IMR-90 (cell line): ENCODE measurements at regions not wholly inside any gene's neighbourhood (a gene's known extent, or its start where the extent isn't known, plus 50 kb on each side); places are given as distances from the start of the nearest gene placed in this dataset.

Experiments
- ATAC-seq: fragments of 200-7000 bp; cut with Tn5 transposase; 2 replicates; pipeline ENCODE4 v1.9.1; 2020; ENCODE audit warnings: low read depth, mild to moderate bottlenecking, moderate library complexity
- BruUV-seq: library from RNA; stranded (reverse); fragments of 400-500 nt; replicated peaks from 2 replicates; lab custom pipeline; 2021; lab: Mats Ljungman, UMichigan
- CTCF ChIA-PET: fragments of 300-600 bp; formaldehyde crosslinking; extraction: SDS; loops from one replicate; lab custom pipeline; 2021; ENCODE audit warnings: antibody characterized with exemption; lab: Yijun Ruan, JAX
- POLR2A ChIA-PET: fragments of 300-600 bp; sonication (Branson Sonifier 250); formaldehyde crosslinking; loops from one replicate; lab custom pipeline; 2022; ENCODE audit warnings: antibody characterized with exemption; ENCODE audit not compliant: unreplicated experiment; lab: Charles Lee
- DNase-seq: peaks from one replicate; pipeline ENCODE4 v3.0.0; 2013
- H2AFZ ChIP-seq: replicated peaks from 2 replicates; pipeline ENCODE3; 2013; ENCODE audit warnings: low read length, mild to moderate bottlenecking; ENCODE audit not compliant: poor library complexity
- H2AK5ac ChIP-seq: 2 replicates; pipeline ENCODE4 v1.6.1; 2013; ENCODE audit warnings: low read depth, low read length, inconsistent platforms
- H2AK9ac ChIP-seq: replicated peaks from 2 replicates; pipeline ENCODE3; 2013; ENCODE audit warnings: mild to moderate bottlenecking, low read depth, low read length, moderate library complexity; ENCODE audit not compliant: poor library complexity
- H2BK120ac ChIP-seq: 2 replicates; pipeline ENCODE4 v1.6.1; 2013; ENCODE audit warnings: low read depth, low read length, inconsistent platforms
- H2BK15ac ChIP-seq: 3 replicates; pipeline ENCODE4 v1.6.1; 2013; ENCODE audit warnings: low read depth, low read length, inconsistent platforms
- H2BK20ac ChIP-seq: 2 replicates; pipeline ENCODE4 v1.6.1; 2013; ENCODE audit warnings: low read depth, mild to moderate bottlenecking, inconsistent platforms, low read length, moderate library complexity
- H2BK5ac ChIP-seq: 2 replicates; pipeline ENCODE4 v1.6.1; 2013; ENCODE audit warnings: mild to moderate bottlenecking, low read depth, low read length, inconsistent platforms; ENCODE audit not compliant: poor library complexity, severe bottlenecking
- H3K14ac ChIP-seq: replicated peaks from 2 replicates; pipeline ENCODE4 v1.6.1; 2013; ENCODE audit warnings: low read depth, low read length, inconsistent platforms
- H3K18ac ChIP-seq: 2 replicates; pipeline ENCODE4 v1.6.1; 2013; ENCODE audit warnings: low read depth, low read length, control low read depth
- H3K23ac ChIP-seq: 2 replicates; pipeline ENCODE4 v1.6.1; 2013; ENCODE audit warnings: low read depth, low read length, inconsistent platforms
- H3K27ac ChIP-seq: 2 replicates; pipeline ENCODE4 v1.5.1; 2013; ENCODE audit warnings: mild to moderate bottlenecking, control low read depth, low read length; ENCODE audit not compliant: insufficient read depth
- H3K27me3 ChIP-seq: 2 replicates; pipeline ENCODE4 v1.6.1; 2013; ENCODE audit warnings: low read length; ENCODE audit not compliant: control insufficient read depth, insufficient read depth
- H3K36me3 ChIP-seq: 2 replicates; pipeline ENCODE4 v1.6.1; 2013; ENCODE audit warnings: low read length, mixed read lengths; ENCODE audit not compliant: control insufficient read depth, insufficient read depth
- H3K4ac ChIP-seq: 2 replicates; pipeline ENCODE4 v1.6.1; 2013; ENCODE audit warnings: low read depth, low read length, inconsistent platforms
- H3K4me1 ChIP-seq: 2 replicates; pipeline ENCODE4 v1.6.1; 2013; ENCODE audit warnings: low read length, mixed read lengths; ENCODE audit not compliant: control insufficient read depth, insufficient read depth
- H3K4me2 ChIP-seq: 2 replicates; pipeline ENCODE4 v1.6.1; 2013; ENCODE audit warnings: low read depth, mild to moderate bottlenecking, control low read depth, low read length, moderate library complexity
- H3K4me3 ChIP-seq: 2 replicates; pipeline ENCODE4 v1.5.1; 2013; ENCODE audit warnings: low read depth, mild to moderate bottlenecking, control low read depth, low read length, moderate library complexity; ENCODE audit not compliant: insufficient read depth
- H3K56ac ChIP-seq: 2 replicates; pipeline ENCODE4 v1.6.1; 2013; ENCODE audit warnings: low read length, inconsistent platforms; ENCODE audit not compliant: insufficient read depth; ENCODE audit errors: extremely low read depth
- H3K79me1 ChIP-seq, 2 experiments: 2 replicates each; pipeline ENCODE4 v1.6.1; 2013; ENCODE audit warnings: low read length in 2 of 2, inconsistent platforms in 1 of 2, low read depth in 1 of 2
- H3K9ac ChIP-seq: 2 replicates; pipeline ENCODE4 v1.6.1; 2013; ENCODE audit warnings: low read depth, low read length, control low read depth
- H3K9me1 ChIP-seq: 2 replicates; pipeline ENCODE4 v1.6.1; 2013; ENCODE audit warnings: low read length, inconsistent platforms; ENCODE audit not compliant: insufficient read depth
- H3K9me3 ChIP-seq: 2 replicates; pipeline ENCODE4 v1.6.1; 2013; ENCODE audit warnings: low read length; ENCODE audit not compliant: control insufficient read depth, insufficient read depth
- H4K20me1 ChIP-seq: 2 replicates; pipeline ENCODE4 v1.6.1; 2013; ENCODE audit warnings: low read length, inconsistent platforms; ENCODE audit not compliant: insufficient read depth
- H4K5ac ChIP-seq: 2 replicates; pipeline ENCODE4 v1.6.1; 2013; ENCODE audit warnings: mild to moderate bottlenecking, low read depth, low read length, control low read depth
- H4K8ac ChIP-seq, 2 experiments: 2 replicates each; pipeline ENCODE4 v1.6.1; 2013; ENCODE audit warnings: low read depth in 2 of 2, low read length in 2 of 2, control low read depth in 1 of 2, inconsistent platforms in 1 of 2
- H4K91ac ChIP-seq: 2 replicates; pipeline ENCODE4 v1.6.1; 2013; ENCODE audit warnings: low read depth, low read length, inconsistent platforms; ENCODE audit not compliant: insufficient read depth
- FOS ChIP-seq: fragments of 150-350 bp; IDR thresholded peaks from 2 replicates; pipeline ENCODE4 v1.6.1; 2016; ENCODE audit warnings: low read depth, low read length
- MAFK ChIP-seq: IDR thresholded peaks from 2 replicates; pipeline ENCODE4 v1.6.1; 2012; ENCODE audit warnings: low read depth, low read length, improper control_type of control experiment
- MAZ ChIP-seq: IDR thresholded peaks from 2 replicates; pipeline ENCODE4 v1.6.1; 2012; ENCODE audit warnings: low read depth, mild to moderate bottlenecking, low read length, improper control_type of control experiment, moderate library complexity, borderline replicate concordance
- MXI1 ChIP-seq: IDR thresholded peaks from 2 replicates; pipeline ENCODE4 v1.6.1; 2012; ENCODE audit warnings: low read depth, mild to moderate bottlenecking, low read length, moderate library complexity, borderline replicate concordance
- POLR2A ChIP-seq: IDR thresholded peaks from 2 replicates; pipeline ENCODE4 v1.6.1; 2012; ENCODE audit warnings: mild to moderate bottlenecking, low read depth, low read length
- RCOR1 ChIP-seq: IDR thresholded peaks from 2 replicates; pipeline ENCODE4 v1.6.1; 2012; ENCODE audit warnings: mild to moderate bottlenecking, low read length, improper control_type of control experiment; ENCODE audit not compliant: insufficient replicate concordance
- SMC3 ChIP-seq: fragments of 150-350 bp; IDR thresholded peaks from 2 replicates; pipeline ENCODE4 v1.6.1; 2016; ENCODE audit warnings: low read depth, mild to moderate bottlenecking, antibody characterized with exemption, low read length, moderate library complexity
- dilution Hi-C: fragments of 300-500 bp; cut with HindIII; formaldehyde crosslinking; loops from one replicate; pipeline ENCODE4 v1.14.3; 2018; ENCODE audit warnings: low sequenced_read_pairs; ENCODE audit not compliant: unreplicated experiment
- in situ Hi-C: fragments of 300-500 bp; cut with MboI; formaldehyde crosslinking; loops from 3 replicates; pipeline ENCODE4 v1.14.3; 2019; ENCODE audit warnings: low sequenced_read_pairs, inconsistent platforms, mixed read lengths
- intact Hi-C: fragments of 100-400 bp; cut with micrococcal nuclease; formaldehyde crosslinking; loops from 2 replicates; pipeline ENCODE4 v1.10.0; 2022
- TF ChIP-seq, protein P1 (sequence below): fragments of 150-350 bp; IDR thresholded peaks from 2 replicates; pipeline ENCODE4 v1.6.1; 2016; ENCODE audit warnings: low read depth, mild to moderate bottlenecking, low read length, moderate library complexity, borderline replicate concordance

DNA sequence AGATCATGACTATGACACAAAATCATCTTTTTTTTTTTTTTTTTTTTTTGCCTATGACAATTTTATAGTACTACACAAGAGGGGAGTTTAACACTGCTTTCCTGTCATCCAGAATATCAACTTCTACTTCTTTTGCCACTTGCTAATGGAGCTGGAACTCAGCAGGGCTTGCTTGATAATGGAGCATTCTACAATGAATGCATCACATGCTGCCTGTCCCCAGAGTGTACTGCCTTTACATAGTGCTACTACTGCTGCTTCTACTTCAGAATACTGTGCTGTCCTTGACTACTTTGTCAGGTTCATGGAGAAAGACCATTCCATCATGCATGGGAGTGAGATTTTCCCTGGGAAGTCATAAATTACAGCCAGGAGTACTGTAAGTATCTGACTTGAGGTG, 338.6 kb upstream of the SEMA3A start:
- H2AK9ac ChIP-seq = no peak overlapping the region
- in situ Hi-C loops = no loop called here
- DNase-seq (no peak), ATAC-seq (no peak)
- ChIA-PET CTCF (no interaction called here), POLR2A (no interaction called here)
- no TSS peak for BruUV-seq
- intact Hi-C loops = no loop called here
- TF ChIP-seq MAZ (no peak), FOS (no peak), MAFK (no peak), POLR2A (no peak), MXI1 (no peak), SMC3 (no peak), RCOR1 (no peak)
- TF ChIP-seq, protein P1, sequence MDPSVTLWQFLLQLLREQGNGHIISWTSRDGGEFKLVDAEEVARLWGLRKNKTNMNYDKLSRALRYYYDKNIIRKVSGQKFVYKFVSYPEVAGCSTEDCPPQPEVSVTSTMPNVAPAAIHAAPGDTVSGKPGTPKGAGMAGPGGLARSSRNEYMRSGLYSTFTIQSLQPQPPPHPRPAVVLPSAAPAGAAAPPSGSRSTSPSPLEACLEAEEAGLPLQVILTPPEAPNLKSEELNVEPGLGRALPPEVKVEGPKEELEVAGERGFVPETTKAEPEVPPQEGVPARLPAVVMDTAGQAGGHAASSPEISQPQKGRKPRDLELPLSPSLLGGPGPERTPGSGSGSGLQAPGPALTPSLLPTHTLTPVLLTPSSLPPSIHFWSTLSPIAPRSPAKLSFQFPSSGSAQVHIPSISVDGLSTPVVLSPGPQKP = no peak
- no peak overlapping the region for H3K4me3 ChIP-seq
- H4K20me1 ChIP-seq = no peaks in the 10 kb centered on the region
- H3K79me1 ChIP-seq = no peaks in the 10 kb centered on the region
- H3K27ac ChIP-seq = no peak overlapping the region
- 0 out of 2 replicates have a peak, but pooled peaks cover 5% of the 10 kb centered on the region for H3K4me1 ChIP-seq
- no peak overlapping the region for H2BK5ac ChIP-seq
- 0 out of 2 replicates have a peak overlapping the region, but pooled peaks have one; percentile 3 for H3K14ac ChIP-seq
- H4K5ac ChIP-seq = no peak overlapping the region
- no peak overlapping the region for H3K9ac ChIP-seq
- H3K56ac ChIP-seq = no peak overlapping the region
- no peak overlapping the region for H2BK20ac ChIP-seq
- no peak overlapping the region for H3K4me2 ChIP-seq
- no peak overlapping the region for H2BK120ac ChIP-seq
- peak overlapping the region; percentile 46; the same call in 1 of the 2 replicates for H3K18ac ChIP-seq
- 0 out of 2 replicates have a peak overlapping the region, but pooled peaks have one; percentile 7 for H3K4ac ChIP-seq
- H3K23ac ChIP-seq = no peak overlapping the region
- H4K8ac ChIP-seq = no peak overlapping the region
- H3K27me3 ChIP-seq = no peaks in the 10 kb centered on the region
- peak overlapping the region; percentile 57; the same call in 1 of the 3 replicates for H2BK15ac ChIP-seq
- 0 out of 2 replicates have a peak, but pooled peaks cover 3% of the 10 kb centered on the region for H3K9me1 ChIP-seq
- H4K91ac ChIP-seq = no peak overlapping the region
- no peak overlapping the region for H2AFZ ChIP-seq
- H2AK5ac ChIP-seq = no peak overlapping the region
- dilution Hi-C loops = no loop called here
- no peaks in the 10 kb centered on the region for H3K36me3 ChIP-seq
- H3K9me3 ChIP-seq = no peaks in the 10 kb centered on the region
